Loucy (cell line): ENCODE measurements at regions not wholly inside any gene's neighbourhood (a gene's known extent, or its start where the extent isn't known, plus 50 kb on each side); places are given as distances from the start of the nearest gene placed in this dataset.

ENCODE experiments used
- H2AFZ ChIP-seq: fragments of 200-600 bp; sonication (generic); 2 replicates; pipeline ENCODE4 v1.6.0; 2016; ENCODE audit warnings: antibody characterized with exemption, mild to moderate bottlenecking, low read length, moderate library complexity
- H3F3A ChIP-seq: fragments of 200-600 bp; 2 replicates; pipeline ENCODE4 v1.6.0; 2016; ENCODE audit warnings: antibody characterized with exemption, low read depth, mild to moderate bottlenecking
- H3K27me3 ChIP-seq: fragments of 200-600 bp; sonication (generic); 2 replicates; pipeline ENCODE4 v1.6.1; 2014; ENCODE audit warnings: low read length, mild to moderate bottlenecking; ENCODE audit not compliant: insufficient read depth, poor library complexity, severe bottlenecking
- H3K36me3 ChIP-seq: fragments of 200-600 bp; sonication (generic); 2 replicates; pipeline ENCODE4 v1.6.1; 2016; ENCODE audit warnings: low read length; ENCODE audit not compliant: insufficient read depth
- H3K4me1 ChIP-seq: fragments of 200-600 bp; sonication (generic); 2 replicates; pipeline ENCODE4 v1.5.1; 2014; ENCODE audit warnings: low read length, mild to moderate bottlenecking; ENCODE audit not compliant: insufficient read depth, poor library complexity, severe bottlenecking
- H3K4me2 ChIP-seq: fragments of 200-600 bp; sonication (generic); 2 replicates; pipeline ENCODE4 v1.6.0; 2014; ENCODE audit warnings: antibody characterized with exemption, low read length, low read depth, mild to moderate bottlenecking; ENCODE audit not compliant: poor library complexity, severe bottlenecking
- H3K4me3 ChIP-seq: fragments of 200-600 bp; sonication (generic); 2 replicates; pipeline ENCODE4 v1.5.1; 2014; ENCODE audit warnings: low read length, mild to moderate bottlenecking, mixed read lengths; ENCODE audit not compliant: poor library complexity, severe bottlenecking
- H3K79me2 ChIP-seq: fragments of 200-600 bp; sonication (generic); 2 replicates; pipeline ENCODE4 v1.6.1; 2014; ENCODE audit warnings: low read length; ENCODE audit not compliant: insufficient read depth
- H3K9ac ChIP-seq: fragments of 200-600 bp; sonication (generic); 2 replicates; pipeline ENCODE4 v1.6.0; 2014; ENCODE audit warnings: mild to moderate bottlenecking, low read depth, low read length, moderate library complexity; ENCODE audit not compliant: poor library complexity, severe bottlenecking
- H3K9me2 ChIP-seq: fragments of 200-600 bp; sonication (generic); replicated peaks from 2 replicates; pipeline ENCODE4 v1.6.1; 2016; ENCODE audit warnings: low read depth, low read length, mixed read lengths
- H3K9me3 ChIP-seq: fragments of 200-600 bp; sonication (generic); 2 replicates; pipeline ENCODE4 v1.6.1; 2014; ENCODE audit warnings: mild to moderate bottlenecking, antibody characterized with exemption, low read length, low read depth; ENCODE audit not compliant: insufficient read depth
- H4K20me1 ChIP-seq: fragments of 200-600 bp; sonication (generic); 2 replicates; pipeline ENCODE4 v1.6.0; 2014; ENCODE audit warnings: antibody characterized with exemption, low read length, mild to moderate bottlenecking; ENCODE audit not compliant: insufficient read depth, poor library complexity, severe bottlenecking
- EZH2phosphoT487 ChIP-seq: fragments of 200-600 bp; IDR thresholded peaks from 2 replicates; pipeline ENCODE4 v1.6.1; 2018; ENCODE audit warnings: antibody characterized with exemption, mild to moderate bottlenecking, moderate library complexity, borderline replicate concordance
- TF ChIP-seq, protein P1 (sequence below): fragments of 200-600 bp; sonication (generic); conservative IDR thresholded peaks from 2 replicates; pipeline ENCODE4 v1.5.1; 2014; ENCODE audit warnings: mild to moderate bottlenecking, antibody characterized with exemption, low read length

DNA sequence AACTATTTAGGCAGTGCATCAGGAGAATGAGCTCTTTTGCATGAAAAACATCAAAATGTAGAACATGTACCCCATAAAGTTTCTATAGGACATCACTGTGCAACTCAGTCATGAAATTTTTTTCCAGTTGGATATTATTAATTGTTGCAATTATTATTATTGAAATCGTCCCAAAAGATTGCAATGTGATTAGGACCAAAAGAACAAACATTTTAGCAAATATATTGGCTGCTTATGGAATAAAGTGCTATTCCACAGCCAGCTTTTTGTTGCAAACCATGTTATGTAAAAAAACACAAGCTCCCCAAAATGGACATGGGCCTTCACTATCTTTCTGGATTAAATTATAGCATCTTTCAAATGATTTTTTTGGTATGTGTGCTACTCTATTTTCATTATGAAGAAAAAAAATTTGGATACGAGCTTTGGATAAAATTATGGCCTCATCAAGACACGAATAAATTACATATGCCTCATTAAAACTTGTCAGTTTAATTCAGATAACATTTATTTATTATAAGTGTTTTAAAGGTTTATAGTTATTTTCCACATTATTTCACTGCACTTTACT, 262.7 kb upstream of the TCF21 start:
- no peaks in the 10 kb centered on the region for H3K4me1 ChIP-seq
- no peaks in the 10 kb centered on the region for H3K79me2 ChIP-seq
- H3K4me2 ChIP-seq, result no peak overlapping the region
- H2AFZ ChIP-seq, result no peak overlapping the region
- H3K9me2 ChIP-seq, result no peaks in the 10 kb centered on the region
- H3F3A ChIP-seq, result no peaks in the 10 kb centered on the region
- H3K9me3 ChIP-seq, result no peaks in the 10 kb centered on the region
- H4K20me1 ChIP-seq, result no peaks in the 10 kb centered on the region
- no peak for TF ChIP-seq EZH2phosphoT487
- TF ChIP-seq, protein P1, sequence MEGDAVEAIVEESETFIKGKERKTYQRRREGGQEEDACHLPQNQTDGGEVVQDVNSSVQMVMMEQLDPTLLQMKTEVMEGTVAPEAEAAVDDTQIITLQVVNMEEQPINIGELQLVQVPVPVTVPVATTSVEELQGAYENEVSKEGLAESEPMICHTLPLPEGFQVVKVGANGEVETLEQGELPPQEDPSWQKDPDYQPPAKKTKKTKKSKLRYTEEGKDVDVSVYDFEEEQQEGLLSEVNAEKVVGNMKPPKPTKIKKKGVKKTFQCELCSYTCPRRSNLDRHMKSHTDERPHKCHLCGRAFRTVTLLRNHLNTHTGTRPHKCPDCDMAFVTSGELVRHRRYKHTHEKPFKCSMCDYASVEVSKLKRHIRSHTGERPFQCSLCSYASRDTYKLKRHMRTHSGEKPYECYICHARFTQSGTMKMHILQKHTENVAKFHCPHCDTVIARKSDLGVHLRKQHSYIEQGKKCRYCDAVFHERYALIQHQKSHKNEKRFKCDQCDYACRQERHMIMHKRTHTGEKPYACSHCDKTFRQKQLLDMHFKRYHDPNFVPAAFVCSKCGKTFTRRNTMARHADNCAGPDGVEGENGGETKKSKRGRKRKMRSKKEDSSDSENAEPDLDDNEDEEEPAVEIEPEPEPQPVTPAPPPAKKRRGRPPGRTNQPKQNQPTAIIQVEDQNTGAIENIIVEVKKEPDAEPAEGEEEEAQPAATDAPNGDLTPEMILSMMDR, result no peak
- H3K36me3 ChIP-seq, result no peaks in the 10 kb centered on the region
- no peak overlapping the region for H3K9ac ChIP-seq
- no peak overlapping the region for H3K4me3 ChIP-seq
- no peaks in the 10 kb centered on the region for H3K27me3 ChIP-seq

GRCh38 chr6:133629970-133630369, 258.9 kb upstream of the TCF21 start:
- Histone ChIP-seq H4K20me1 (no peaks in the 10 kb centered on the region), H3K9me3 (no peaks in the 10 kb centered on the region), H3K4me2 (no peak overlapping the region), H3K4me3 (no peak overlapping the region), H3K4me1 (no peaks in the 10 kb centered on the region), H3K27me3 (no peaks in the 10 kb centered on the region), H3K9me2 (no peaks in the 10 kb centered on the region), H3K9ac (no peak overlapping the region), H2AFZ (no peak overlapping the region), H3K79me2 (no peaks in the 10 kb centered on the region), H3K36me3 (no peaks in the 10 kb centered on the region), H3F3A (no peaks in the 10 kb centered on the region)
- TF ChIP-seq, protein P1, result no peak
- TF ChIP-seq EZH2phosphoT487, result no peak

- H3K36me3 ChIP-seq, result no peaks in the 10 kb centered on the region
- H3K4me1 ChIP-seq, result no peaks in the 10 kb centered on the region
- no peaks in the 10 kb centered on the region for H3F3A ChIP-seq
- TF ChIP-seq, protein P1, result no peak
- no peak for TF ChIP-seq EZH2phosphoT487
- no peaks in the 10 kb centered on the region for H3K9me3 ChIP-seq
- no peak overlapping the region for H3K9ac ChIP-seq
- no peak overlapping the region for H3K4me3 ChIP-seq
- H3K9me2 ChIP-seq, result no peaks in the 10 kb centered on the region
- no peaks in the 10 kb centered on the region for H3K27me3 ChIP-seq
- no peak overlapping the region for H2AFZ ChIP-seq
- H3K79me2 ChIP-seq, result no peaks in the 10 kb centered on the region
- H3K4me2 ChIP-seq, result no peak overlapping the region
- H4K20me1 ChIP-seq, result no peaks in the 10 kb centered on the region
These were observed 258.3 kb upstream of the TCF21 start for GRCh38 chr6:133630651-133631050.
